ENCODE measurements at regions not wholly inside any gene's neighbourhood (a gene's known extent, or its start where the extent isn't known, plus 50 kb on each side); places are given as distances from the start of the nearest gene placed in this dataset.

DNA sequence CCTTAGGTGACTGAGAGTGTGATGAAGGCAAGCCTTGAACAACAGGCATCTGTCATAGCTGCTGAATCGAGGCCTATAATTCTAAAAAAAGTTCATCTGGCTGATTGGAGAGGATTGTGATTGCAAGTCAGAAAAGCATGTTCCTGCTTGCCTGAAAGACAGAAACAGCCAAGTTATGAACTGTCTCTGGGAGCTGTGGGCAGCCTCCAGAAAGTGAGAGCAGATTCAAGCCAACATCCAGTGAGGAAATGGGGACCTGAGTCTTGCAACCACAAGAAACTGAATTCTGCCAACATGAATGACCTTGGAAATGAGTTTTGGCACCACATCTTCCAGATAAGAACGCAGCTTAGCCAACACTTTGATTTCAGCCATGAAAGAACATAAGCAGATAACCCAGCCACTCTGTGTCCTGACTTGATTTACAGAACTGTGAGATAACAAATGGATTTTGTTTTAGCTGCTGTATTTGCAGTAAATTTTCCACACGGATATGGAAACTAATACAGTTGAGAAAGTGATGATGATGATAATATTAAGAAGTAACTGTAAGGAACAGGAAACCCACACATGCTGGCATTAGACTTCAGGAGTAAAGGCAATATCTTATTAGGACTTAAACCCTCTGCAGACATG, 240.3 kb upstream of the NDST3 start:
- H3K27ac ChIP-seq (ENCODE audit: low read length) = no peak overlapping the region
- DNase-seq (ENCODE audit: low read depth, low spot score) = no peak
- H3K4me3 ChIP-seq (ENCODE audit: low read depth in 2 of 2, low read length in 2 of 2) = no peak overlapping the region
- no peaks in the 10 kb centered on the region for H3K36me3 ChIP-seq (ENCODE audit: control insufficient read depth, insufficient read depth, low read length)
- no peaks in the 10 kb centered on the region for H3K4me1 ChIP-seq (ENCODE audit: control insufficient read depth, insufficient read depth, low read length)
- BruUV-seq (replicated peaks) = no TSS peak
- intact Hi-C loops (cut with micrococcal nuclease; ENCODE audit: unreplicated experiment) (no loop called here), in situ Hi-C loops (cut with HindIII; ENCODE audit: low pct_unique_long_range_greater_than_20kb, low sequenced_read_pairs) (no loop called here)
- CTCF ChIA-PET = no interaction called here
- no peaks in the 10 kb centered on the region for H3K9me3 ChIP-seq (ENCODE audit: control insufficient read depth, insufficient read depth, low read depth, low read length)
- no peak for ATAC-seq
- POLR2A ChIA-PET = no interaction called here
- H3K27me3 ChIP-seq (ENCODE audit: control insufficient read depth, insufficient read depth, low read length) = no peaks in the 10 kb centered on the region
- TF ChIP-seq, protein P1, sequence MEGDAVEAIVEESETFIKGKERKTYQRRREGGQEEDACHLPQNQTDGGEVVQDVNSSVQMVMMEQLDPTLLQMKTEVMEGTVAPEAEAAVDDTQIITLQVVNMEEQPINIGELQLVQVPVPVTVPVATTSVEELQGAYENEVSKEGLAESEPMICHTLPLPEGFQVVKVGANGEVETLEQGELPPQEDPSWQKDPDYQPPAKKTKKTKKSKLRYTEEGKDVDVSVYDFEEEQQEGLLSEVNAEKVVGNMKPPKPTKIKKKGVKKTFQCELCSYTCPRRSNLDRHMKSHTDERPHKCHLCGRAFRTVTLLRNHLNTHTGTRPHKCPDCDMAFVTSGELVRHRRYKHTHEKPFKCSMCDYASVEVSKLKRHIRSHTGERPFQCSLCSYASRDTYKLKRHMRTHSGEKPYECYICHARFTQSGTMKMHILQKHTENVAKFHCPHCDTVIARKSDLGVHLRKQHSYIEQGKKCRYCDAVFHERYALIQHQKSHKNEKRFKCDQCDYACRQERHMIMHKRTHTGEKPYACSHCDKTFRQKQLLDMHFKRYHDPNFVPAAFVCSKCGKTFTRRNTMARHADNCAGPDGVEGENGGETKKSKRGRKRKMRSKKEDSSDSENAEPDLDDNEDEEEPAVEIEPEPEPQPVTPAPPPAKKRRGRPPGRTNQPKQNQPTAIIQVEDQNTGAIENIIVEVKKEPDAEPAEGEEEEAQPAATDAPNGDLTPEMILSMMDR (IDR thresholded peaks at IDR 0.05) = no peak

- no peaks in the 10 kb centered on the region for H3K9me3 ChIP-seq (ENCODE audit: control insufficient read depth, insufficient read depth, low read depth, low read length)
- DNase-seq (ENCODE audit: low read depth, low spot score) (no peak), ATAC-seq (no peak)
- H3K36me3 ChIP-seq (ENCODE audit: control insufficient read depth, insufficient read depth, low read length) = no peaks in the 10 kb centered on the region
- H3K27me3 ChIP-seq (ENCODE audit: control insufficient read depth, insufficient read depth, low read length) = no peaks in the 10 kb centered on the region
- H3K4me3 ChIP-seq (ENCODE audit: low read depth in 2 of 2, low read length in 2 of 2) = no peak overlapping the region
- ChIA-PET POLR2A (no interaction called here), CTCF (no interaction called here)
- BruUV-seq (replicated peaks) = no TSS peak
- intact Hi-C loops (cut with micrococcal nuclease; ENCODE audit: unreplicated experiment) (no loop called here), in situ Hi-C loops (cut with HindIII; ENCODE audit: low pct_unique_long_range_greater_than_20kb, low sequenced_read_pairs) (no loop called here)
- H3K4me1 ChIP-seq (ENCODE audit: control insufficient read depth, insufficient read depth, low read length) = no peaks in the 10 kb centered on the region
- TF ChIP-seq, protein P1 (IDR thresholded peaks at IDR 0.05) = no peak
- TF ChIP-seq SIN3A (IDR thresholded peaks at IDR 0.05; ENCODE audit: borderline replicate concordance, insufficient read depth, low read depth, low read length) (no peak), REST (IDR thresholded peaks at IDR 0.05; ENCODE audit: insufficient read depth in 1 of 2, low read depth in 2 of 2, low read length in 1 of 2) (no peak), POLR2AphosphoS5 (IDR thresholded peaks at IDR 0.05; ENCODE audit: low read depth, low read length) (no peak), TCF7L2 (IDR thresholded peaks at IDR 0.05; ENCODE audit: low read depth, low read length) (no peak)
- H3K27ac ChIP-seq (ENCODE audit: low read length) = no peak overlapping the region
Observed at GRCh38 chr4:117796677-117797076, 237.6 kb upstream of the NDST3 start.
